H1 (cell line): ENCODE measurements at regions not wholly inside any gene's neighbourhood (a gene's known extent, or its start where the extent isn't known, plus 50 kb on each side); places are given as distances from the start of the nearest gene placed in this dataset.

Experiments
- CTCF ChIA-PET: fragments of 300-600 bp; sonication (Branson Sonifier 250); formaldehyde crosslinking; loops from one replicate; lab custom pipeline; 2021; ENCODE audit not compliant: partially characterized antibody; lab: Charles Lee
- POLR2A ChIA-PET: fragments of 300-600 bp; sonication (Branson Sonifier 250); formaldehyde crosslinking; loops from one replicate; lab custom pipeline; 2021; ENCODE audit warnings: inconsistent platforms; ENCODE audit not compliant: partially characterized antibody; lab: Charles Lee
- DNase-seq, 2 experiments: peaks; one replicate each; pipeline versions ENCODE4 v3.0.0 to v3.0.0-alpha.2; 2010 to 2022; ENCODE audit warnings: low spot score in 2 of 2, low read depth in 1 of 2, mixed read lengths in 1 of 2
- FAIRE-seq: peaks from 2 replicates; lab custom pipeline; 2011; peaks lifted over from hg19 to GRCh38; lab: Jason Lieb, UNC
- H2AFZ ChIP-seq: 2 replicates; pipeline ENCODE4 v1.8.1; 2012; ENCODE audit warnings: low read length, inconsistent platforms
- H2AK5ac ChIP-seq: 2 replicates; pipeline ENCODE4 v1.6.1; 2013; ENCODE audit warnings: low read depth, low read length
- H2BK120ac ChIP-seq: replicated peaks from 2 replicates; pipeline ENCODE3; 2013; ENCODE audit warnings: low read depth, low read length, inconsistent platforms
- H2BK12ac ChIP-seq: 2 replicates; pipeline ENCODE4 v1.6.1; 2013; ENCODE audit warnings: low read depth, low read length
- H2BK15ac ChIP-seq: 2 replicates; pipeline ENCODE4 v1.6.1; 2013; ENCODE audit warnings: low read length
- H2BK20ac ChIP-seq: 2 replicates; pipeline ENCODE4 v1.6.1; 2013; ENCODE audit warnings: low read length
- H2BK5ac ChIP-seq: 2 replicates; pipeline ENCODE4 v1.6.1; 2013; ENCODE audit warnings: low read depth, low read length
- H3K14ac ChIP-seq: 2 replicates; pipeline ENCODE4 v1.6.1; 2013; ENCODE audit warnings: inconsistent platforms; ENCODE audit not compliant: insufficient read length
- H3K18ac ChIP-seq: 2 replicates; pipeline ENCODE4 v1.6.1; 2013; ENCODE audit warnings: low read length; ENCODE audit errors: extremely low read depth
- H3K23ac ChIP-seq: 2 replicates; pipeline ENCODE4 v1.6.1; 2013; ENCODE audit warnings: inconsistent platforms; ENCODE audit not compliant: insufficient read length
- H3K23me2 ChIP-seq: 2 replicates; pipeline ENCODE4 v1.6.1; 2013; ENCODE audit warnings: low read depth, low read length
- H3K27ac ChIP-seq: 2 replicates; pipeline ENCODE4 v1.6.1; 2011; ENCODE audit warnings: low read depth, low read length, inconsistent platforms
- H3K27me3 ChIP-seq, 4 experiments: replicated peaks in 1 of 4; 1 replicate in 1 of 4; 2 replicates in 3 of 4; pipeline versions ENCODE4 v1.6.1 to v1.8.1; 2011 to 2013; ENCODE audit warnings: low read length in 3 of 4, mild to moderate bottlenecking in 3 of 4, inconsistent platforms in 2 of 4, mixed read lengths in 2 of 4, moderate library complexity in 1 of 4; ENCODE audit not compliant: control insufficient read depth in 3 of 4, insufficient read depth in 3 of 4; ENCODE audit errors: extremely low read depth in 1 of 4
- H3K36me3 ChIP-seq, 4 experiments: 2 replicates each; pipeline versions ENCODE4 v1.6.1 to v1.8.1; 2011 to 2013; ENCODE audit warnings: mild to moderate bottlenecking in 4 of 4, low read length in 3 of 4, moderate library complexity in 2 of 4, control low read depth in 1 of 4, inconsistent platforms in 1 of 4; ENCODE audit not compliant: insufficient read depth in 4 of 4, control insufficient read depth in 2 of 4
- H3K4ac ChIP-seq: replicated peaks from 2 replicates; pipeline ENCODE3; 2013; ENCODE audit warnings: low read length, low read depth, mixed read lengths, inconsistent platforms; ENCODE audit not compliant: insufficient read length
- H3K4me1 ChIP-seq, 4 experiments: replicated peaks in 1 of 4; 1 replicate in 1 of 4; 2 replicates in 3 of 4; pipeline versions ENCODE4 v1.6.1 to v1.8.1; 2011 to 2013; ENCODE audit warnings: low read length in 3 of 4, inconsistent platforms in 2 of 4, mixed read lengths in 1 of 4; ENCODE audit not compliant: insufficient read depth in 4 of 4, control insufficient read depth in 3 of 4
- H3K4me2 ChIP-seq, 2 experiments: 2 replicates each; pipeline versions ENCODE4 v1.6.1 to v1.8.1; 2011 to 2013; ENCODE audit warnings: low read depth in 2 of 2, low read length in 2 of 2, control low read depth in 1 of 2, inconsistent platforms in 1 of 2, mild to moderate bottlenecking in 1 of 2; ENCODE audit not compliant: insufficient read depth in 1 of 2
- H3K4me3 ChIP-seq, 4 experiments: fragments of 200-600, 300-600 bp in 1 of 4; sonication (generic), shearing (Covaris generic), sonication (Bioruptor Twin) in 1 of 4; 2 replicates each; pipeline versions ENCODE4 v1.5.1 to v1.8.1; 2011 to 2016; ENCODE audit warnings: low read length in 4 of 4, low read depth in 3 of 4, control low read depth in 2 of 4, inconsistent platforms in 2 of 4, mild to moderate bottlenecking in 2 of 4, mixed read lengths in 1 of 4, moderate library complexity in 1 of 4; ENCODE audit not compliant: insufficient read depth in 2 of 4; ENCODE audit errors: extremely low read depth in 1 of 4
- H3K56ac ChIP-seq: replicated peaks from 2 replicates; pipeline ENCODE3; 2013; ENCODE audit warnings: low read depth, mild to moderate bottlenecking, mixed read lengths, low read length, inconsistent platforms; ENCODE audit not compliant: insufficient read length
- H3K79me1 ChIP-seq: 2 replicates; pipeline ENCODE4 v1.6.1; 2013; ENCODE audit warnings: low read depth, low read length, control low read depth
- H3K79me2 ChIP-seq, 2 experiments: 2 replicates each; pipeline versions ENCODE4 v1.6.1 to v1.8.1; 2012 to 2013; ENCODE audit warnings: low read length in 2 of 2, mild to moderate bottlenecking in 2 of 2, inconsistent platforms in 1 of 2; ENCODE audit not compliant: insufficient read depth in 2 of 2, control insufficient read depth in 1 of 2
- H3K9ac ChIP-seq, 4 experiments: replicated peaks in 1 of 4; 1 replicate in 1 of 4; 2 replicates in 3 of 4; pipeline versions ENCODE4 v1.6.1 to v1.8.1; 2011 to 2013; ENCODE audit warnings: low read depth in 3 of 4, low read length in 3 of 4, control low read depth in 2 of 4, mild to moderate bottlenecking in 2 of 4, moderate library complexity in 2 of 4, inconsistent platforms in 1 of 4; ENCODE audit errors: extremely low read depth in 1 of 4
- H3K9me3 ChIP-seq, 2 experiments: 2 replicates each; pipeline versions ENCODE4 v1.6.1 to v1.8.1; 2012 to 2013; ENCODE audit warnings: mild to moderate bottlenecking in 2 of 2, moderate library complexity in 2 of 2, control low read depth in 1 of 2, inconsistent platforms in 1 of 2, low read depth in 1 of 2, low read length in 1 of 2, mixed read lengths in 1 of 2; ENCODE audit not compliant: insufficient read depth in 2 of 2
- H4K20me1 ChIP-seq, 2 experiments: replicated peaks in 1 of 2; 2 replicates each; pipeline versions ENCODE3 to v1.8.1; 2011 to 2013; ENCODE audit warnings: inconsistent platforms in 2 of 2, low read length in 2 of 2, mild to moderate bottlenecking in 1 of 2; ENCODE audit not compliant: insufficient read depth in 2 of 2, control insufficient read depth in 1 of 2
- H4K5ac ChIP-seq: 2 replicates; pipeline ENCODE4 v1.6.1; 2013; ENCODE audit warnings: low read length, low read depth, mixed read lengths, inconsistent platforms; ENCODE audit not compliant: insufficient read length
- H4K8ac ChIP-seq: 2 replicates; pipeline ENCODE4 v1.8.0; 2013; ENCODE audit warnings: mild to moderate bottlenecking, moderate library complexity, low read length, inconsistent platforms; ENCODE audit not compliant: insufficient read depth; ENCODE audit errors: extremely low read depth
- H4K91ac ChIP-seq: replicated peaks from 2 replicates; pipeline ENCODE3; 2013; ENCODE audit warnings: low read length, mixed read lengths, inconsistent platforms; ENCODE audit not compliant: insufficient read length
- BACH1 ChIP-seq: IDR thresholded peaks from 2 replicates; pipeline ENCODE4 v1.6.1; 2012; ENCODE audit warnings: low read length, improper control_type of control experiment
- CBX5 ChIP-seq: fragments of 300-800, 300-1000 bp; sonication (generic); IDR thresholded peaks from 2 replicates; pipeline ENCODE4 v1.7.1; 2016; ENCODE audit warnings: antibody characterized with exemption, low read length, low read depth
- EGR1 ChIP-seq: IDR thresholded peaks from 2 replicates; pipeline ENCODE4 v1.6.1; 2011; ENCODE audit warnings: low read depth, low read length, borderline replicate concordance
- POU5F1 ChIP-seq: IDR thresholded peaks from 2 replicates; pipeline ENCODE4 v1.6.1; 2011; ENCODE audit warnings: low read depth, mild to moderate bottlenecking, low read length, moderate library complexity
- RAD21 ChIP-seq, 2 experiments: IDR thresholded peaks in 1 of 2; conservative IDR thresholded peaks in 1 of 2; 2 replicates each; pipeline ENCODE4 v1.6.1; 2011; ENCODE audit warnings: low read depth in 2 of 2, low read length in 2 of 2, improper control_type of control experiment in 1 of 2, inconsistent platforms in 1 of 2, mild to moderate bottlenecking in 1 of 2, moderate library complexity in 1 of 2
- RBBP5 ChIP-seq: IDR thresholded peaks from 2 replicates; pipeline ENCODE4 v1.7.1; 2012; ENCODE audit warnings: low read depth, mild to moderate bottlenecking, inconsistent platforms, low read length, moderate library complexity, borderline replicate concordance
- SAP30 ChIP-seq: fragments of 300-600 bp; sonication (generic); IDR thresholded peaks from 2 replicates; pipeline ENCODE4 v1.7.1; 2012; ENCODE audit warnings: low read length, moderate library complexity, mild to moderate bottlenecking, inconsistent platforms; ENCODE audit not compliant: insufficient read depth, insufficient replicate concordance
- SUZ12 ChIP-seq: fragments of 200-600 bp; sonication (generic); IDR thresholded peaks from 2 replicates; pipeline ENCODE4 v1.6.1; 2012; ENCODE audit warnings: mild to moderate bottlenecking, inconsistent platforms, low read length, moderate library complexity, mixed read lengths
- WGBS, 2 experiments: shearing (Covaris generic) in 1 of 2; methylation state at CpG; one replicate each; pipeline versions ENCODE4 v1.1.6 to v1.1.7; 2013 to 2015; ENCODE audit warnings: low lambda C conversion rate in 2 of 2, mixed read lengths in 2 of 2, inconsistent platforms in 1 of 2, low coverage in 1 of 2, missing lambda C conversion rate in 1 of 2; ENCODE audit not compliant: insufficient replicate concordance in 2 of 2, insufficient coverage in 1 of 2, insufficient read length in 1 of 2; ENCODE audit errors: extremely low coverage in 1 of 2, missing lambda C conversion rate in 1 of 2; 5-methylcytosine and 5-hydroxymethylcytosine counted together
- TF ChIP-seq, protein P1 (sequence below): IDR thresholded peaks from 2 replicates; pipeline ENCODE4 v1.6.1; 2011; ENCODE audit warnings: low read depth, mild to moderate bottlenecking, low read length; ENCODE audit not compliant: insufficient read depth
- TF ChIP-seq, protein P2 (sequence below): IDR thresholded peaks from 2 replicates; pipeline ENCODE4 v1.6.1; 2012; ENCODE audit warnings: inconsistent platforms
- TF ChIP-seq, protein P3 (sequence below): IDR thresholded peaks from 2 replicates; pipeline ENCODE4 v1.6.1; 2011; ENCODE audit warnings: low read length, improper control_type of control experiment

DNA sequence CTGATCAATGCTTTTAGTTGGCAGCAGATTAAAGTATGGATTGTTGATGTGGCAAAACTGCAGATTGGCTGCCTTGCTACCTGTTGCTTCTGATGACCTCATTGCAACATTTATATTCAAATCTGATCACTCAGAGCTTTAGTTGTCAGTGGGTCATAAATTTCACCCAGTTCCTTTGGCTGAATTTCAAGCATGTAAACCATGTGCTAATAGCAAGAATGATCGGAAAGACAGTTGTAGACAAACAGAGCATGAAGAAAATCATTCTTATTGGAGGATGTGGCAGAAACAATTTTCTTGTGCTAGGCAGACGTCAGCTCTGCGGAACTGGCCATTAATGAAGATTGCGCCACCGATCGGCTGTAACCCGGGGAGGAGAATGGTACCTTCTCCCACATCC lies 346.6 kb upstream of the EEF2KMT start:
- Histone ChIP-seq H4K91ac (no peak overlapping the region), H3K79me1 (no peaks in the 10 kb centered on the region), H3K4ac (no peak overlapping the region), H3K4me1 (peaks cover 3 to 8% (median 5%) of the 10 kb centered on the region in 4 experiments; a peak in 5 of 7 replicates), H4K5ac (no peak overlapping the region), H3K4me3 (no peak overlapping the region), H3K23me2 (no peaks in the 10 kb centered on the region), H3K18ac (no peak overlapping the region), H3K9ac (no peak overlapping the region), H3K4me2 (no peak overlapping the region), H4K8ac (no peak overlapping the region), H3K9me3 (no peaks in the 10 kb centered on the region), H2BK15ac (no peak overlapping the region), H2BK5ac (no peak overlapping the region), H2AK5ac (no peak overlapping the region), H2BK120ac (no peak overlapping the region), H2BK20ac (no peak overlapping the region), H3K23ac (no peak overlapping the region), H2AFZ (no peak overlapping the region), H3K36me3 (no peaks in the 10 kb centered on the region), H3K14ac (no peak overlapping the region), H2BK12ac (no peak overlapping the region), H3K79me2 (no peaks in the 10 kb centered on the region), H3K27ac (no peak overlapping the region), H3K56ac (no peak overlapping the region), H3K27me3 (no peaks in the 10 kb centered on the region; a peak in 1 of 7 replicates), H4K20me1 (no peaks in the 10 kb centered on the region)
- POLR2A ChIA-PET, result interaction anchor here (0.7 kb wide), 1 partner anchor 371 kb away, joined by 3 read pairs; no protein-coding TSS in a partner anchor
- no peak for FAIRE-seq
- 80% methylated on average over 7 of the region's 7 CpGs; no CpG with 5 or more reads in 1 of the 2 experiments for WGBS, 2 experiments
- no peak for DNase-seq
- CTCF ChIA-PET, result interaction anchor here (0.9 to 2.1 kb wide), 10 partner anchors 9 to 172 kb away, joined by 3 to 5 read pairs (median 3); no protein-coding TSS in a partner anchor
- TF ChIP-seq SAP30 (no peak), SUZ12 (no peak), RAD21 (IDR thresholded peaks at IDR 0.05 in 1 of 2, conservative IDR thresholded peaks at IDR 0.05 in 1 of 2; ENCODE audit: low read depth in 2 of 2, low read length in 2 of 2) (no peak), EGR1 (no peak), BACH1 (no peak), RBBP5 (no peak), POU5F1 (no peak), CBX5 (no peak)
- TF ChIP-seq, protein P1, sequence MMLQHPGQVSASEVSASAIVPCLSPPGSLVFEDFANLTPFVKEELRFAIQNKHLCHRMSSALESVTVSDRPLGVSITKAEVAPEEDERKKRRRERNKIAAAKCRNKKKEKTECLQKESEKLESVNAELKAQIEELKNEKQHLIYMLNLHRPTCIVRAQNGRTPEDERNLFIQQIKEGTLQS, result no peak
- TF ChIP-seq, protein P2, sequence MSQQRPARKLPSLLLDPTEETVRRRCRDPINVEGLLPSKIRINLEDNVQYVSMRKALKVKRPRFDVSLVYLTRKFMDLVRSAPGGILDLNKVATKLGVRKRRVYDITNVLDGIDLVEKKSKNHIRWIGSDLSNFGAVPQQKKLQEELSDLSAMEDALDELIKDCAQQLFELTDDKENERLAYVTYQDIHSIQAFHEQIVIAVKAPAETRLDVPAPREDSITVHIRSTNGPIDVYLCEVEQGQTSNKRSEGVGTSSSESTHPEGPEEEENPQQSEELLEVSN, result no peak
- TF ChIP-seq, protein P3, sequence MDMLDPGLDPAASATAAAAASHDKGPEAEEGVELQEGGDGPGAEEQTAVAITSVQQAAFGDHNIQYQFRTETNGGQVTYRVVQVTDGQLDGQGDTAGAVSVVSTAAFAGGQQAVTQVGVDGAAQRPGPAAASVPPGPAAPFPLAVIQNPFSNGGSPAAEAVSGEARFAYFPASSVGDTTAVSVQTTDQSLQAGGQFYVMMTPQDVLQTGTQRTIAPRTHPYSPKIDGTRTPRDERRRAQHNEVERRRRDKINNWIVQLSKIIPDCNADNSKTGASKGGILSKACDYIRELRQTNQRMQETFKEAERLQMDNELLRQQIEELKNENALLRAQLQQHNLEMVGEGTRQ, result no peak
